K562 (cell line): ENCODE measurements at regions not wholly inside any gene's neighbourhood (a gene's known extent, or its start where the extent isn't known, plus 50 kb on each side); places are given as distances from the start of the nearest gene placed in this dataset.
A peak's percentile ranks its signal among the peaks of the same experiment; 100 is the strongest.

Experiments used
- BRD4 ChIP-seq: fragments of 200-600 bp; sonication (generic); IDR thresholded peaks from 2 replicates; pipeline ENCODE4 v1.6.1; 2017; ENCODE audit warnings: inconsistent platforms
- GATAD2A ChIP-seq: fragments of 450-650 bp; IDR thresholded peaks from 2 replicates; pipeline ENCODE4 v1.6.1; 2017
- HDGF ChIP-seq: fragments of 450-650 bp; IDR thresholded peaks from 2 replicates; pipeline ENCODE4 v1.6.1; 2016
- JUND ChIP-seq, 2 experiments: IDR thresholded peaks; 2 replicates in 1 of 2; 3 replicates in 1 of 2; pipeline ENCODE4 v1.6.1; 2011; ENCODE audit warnings: borderline replicate concordance in 2 of 2, low read depth in 2 of 2, low read length in 2 of 2, improper control_type of control experiment in 1 of 2, missing biosample characterization in 1 of 2, missing genetic modification characterization in 1 of 2, missing genetic modification reagents in 1 of 2
- MCM5 ChIP-seq: fragments of 450-650 bp; IDR thresholded peaks from 2 replicates; pipeline ENCODE4 v1.6.1; 2016; ENCODE audit warnings: low read depth
- MTA2 ChIP-seq: fragments of 450-650 bp; IDR thresholded peaks from 2 replicates; pipeline ENCODE4 v1.6.1; 2016; ENCODE audit warnings: low read depth
- MYBL2 ChIP-seq, 2 experiments: fragments of 450-650 bp in 1 of 2; sonication (generic) in 1 of 2; formaldehyde crosslinking in 1 of 2; IDR thresholded peaks; 2 replicates each; pipeline versions ENCODE4 v1.6.1 to v1.8.1; 2017 to 2022; ENCODE audit warnings: borderline replicate concordance in 1 of 2, inconsistent platforms in 1 of 2, low read depth in 1 of 2, mild to moderate bottlenecking in 1 of 2, missing genetic modification reagents in 1 of 2, moderate library complexity in 1 of 2
- POLR2A ChIP-seq: fragments of 450-650 bp; conservative IDR thresholded peaks from 2 replicates; pipeline ENCODE4 v1.6.1; 2016
- SREBF2 ChIP-seq: sonication (generic); formaldehyde crosslinking; IDR thresholded peaks from 2 replicates; pipeline ENCODE4 v1.4.0; 2020; ENCODE audit warnings: mild to moderate bottlenecking, missing genetic modification reagents
- ZC3H8 ChIP-seq: fragments of 450-650 bp; IDR thresholded peaks from 2 replicates; pipeline ENCODE4 v1.6.1; 2017
- TF ChIP-seq, protein P1 (sequence below): sonication (generic); formaldehyde crosslinking; IDR thresholded peaks from 2 replicates; pipeline ENCODE4 v1.4.0; 2020; ENCODE audit warnings: mild to moderate bottlenecking, missing genetic modification reagents
- TF ChIP-seq, protein P2 (sequence below): fragments of 450-650 bp; IDR thresholded peaks from 2 replicates; pipeline ENCODE4 v1.6.1; 2016; ENCODE audit warnings: antibody characterized with exemption
- TF ChIP-seq, protein P3 (sequence below): fragments of 200-800 bp; sonication (Bioruptor generic); IDR thresholded peaks from 2 replicates; pipeline ENCODE4 v1.6.1; 2017; ENCODE audit warnings: missing genetic modification characterization, missing compliant biosample characterization
- TF ChIP-seq, protein P4 (sequence below), 2 experiments: IDR thresholded peaks; 2 replicates each; pipeline ENCODE4 v1.6.1; 2012; ENCODE audit warnings: improper control_type of control experiment in 2 of 2, low read depth in 2 of 2, low read length in 2 of 2, borderline replicate concordance in 1 of 2
- TF ChIP-seq, protein P5 (sequence below): sonication (generic); formaldehyde crosslinking; IDR thresholded peaks from 2 replicates; pipeline ENCODE4 v1.8.0; 2023; ENCODE audit warnings: mild to moderate bottlenecking, missing genetic modification reagents

DNA sequence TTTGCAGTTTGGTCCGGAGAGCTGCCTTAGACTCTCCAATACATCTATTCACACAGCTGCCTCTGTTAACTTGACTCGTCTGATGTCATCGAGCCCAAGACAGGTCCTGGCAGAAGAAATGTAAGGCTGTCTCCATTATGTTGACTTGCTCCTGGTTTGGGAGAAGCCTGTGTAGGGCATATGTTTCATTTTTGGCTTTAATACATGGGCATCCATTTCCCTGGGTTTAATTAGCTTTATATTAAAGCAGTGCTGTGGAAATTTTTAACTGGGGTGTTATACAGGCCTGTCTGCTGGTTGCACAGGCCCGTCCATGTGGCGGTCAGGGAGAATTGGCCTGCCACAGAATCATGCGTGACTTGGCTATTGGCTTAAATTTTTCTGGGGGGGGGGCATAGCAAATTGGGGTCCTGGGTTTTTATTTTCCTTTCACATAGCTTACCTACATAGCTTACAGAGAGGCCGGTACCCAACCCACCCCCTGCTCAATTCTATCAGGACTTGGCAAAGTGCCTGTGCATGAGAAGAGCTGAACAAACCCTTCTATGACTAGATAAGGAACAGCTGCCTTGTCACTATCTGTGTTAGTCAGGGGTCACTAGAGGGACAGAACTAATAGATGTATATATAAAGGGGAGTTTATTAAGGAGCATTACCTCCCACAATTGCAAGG, 123.5 kb upstream of the WDR1 start (continued):
- TF ChIP-seq MCM5 (no peak), MYBL2 (IDR thresholded peaks at IDR 0.05; ENCODE audit: low read depth) (no peak), MYBL2 (CRISPR knock-in tag; IDR thresholded peaks at IDR 0.05; ENCODE audit: borderline replicate concordance) (no peak), HDGF (no peak), POLR2A (no peak), BRD4 (no peak), MTA2 (0 out of 2 replicates have a peak, but pooled peaks have one; percentile 13), JUND (IDR thresholded peaks at IDR 0.05; ENCODE audit: borderline replicate concordance, low read depth, low read length) (peak; percentile 82), JUND (tag; IDR thresholded peaks at IDR 0.05; ENCODE audit: borderline replicate concordance, low read depth, low read length) (peak; percentile 38; the same call in 2 of the 3 replicates), SREBF2 (CRISPR knock-in tag) (no peak), GATAD2A (no peak), ZC3H8 (no peak)
- TF ChIP-seq, protein P1, sequence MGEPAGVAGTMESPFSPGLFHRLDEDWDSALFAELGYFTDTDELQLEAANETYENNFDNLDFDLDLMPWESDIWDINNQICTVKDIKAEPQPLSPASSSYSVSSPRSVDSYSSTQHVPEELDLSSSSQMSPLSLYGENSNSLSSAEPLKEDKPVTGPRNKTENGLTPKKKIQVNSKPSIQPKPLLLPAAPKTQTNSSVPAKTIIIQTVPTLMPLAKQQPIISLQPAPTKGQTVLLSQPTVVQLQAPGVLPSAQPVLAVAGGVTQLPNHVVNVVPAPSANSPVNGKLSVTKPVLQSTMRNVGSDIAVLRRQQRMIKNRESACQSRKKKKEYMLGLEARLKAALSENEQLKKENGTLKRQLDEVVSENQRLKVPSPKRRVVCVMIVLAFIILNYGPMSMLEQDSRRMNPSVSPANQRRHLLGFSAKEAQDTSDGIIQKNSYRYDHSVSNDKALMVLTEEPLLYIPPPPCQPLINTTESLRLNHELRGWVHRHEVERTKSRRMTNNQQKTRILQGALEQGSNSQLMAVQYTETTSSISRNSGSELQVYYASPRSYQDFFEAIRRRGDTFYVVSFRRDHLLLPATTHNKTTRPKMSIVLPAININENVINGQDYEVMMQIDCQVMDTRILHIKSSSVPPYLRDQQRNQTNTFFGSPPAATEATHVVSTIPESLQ, result no peak
- TF ChIP-seq, protein P2, sequence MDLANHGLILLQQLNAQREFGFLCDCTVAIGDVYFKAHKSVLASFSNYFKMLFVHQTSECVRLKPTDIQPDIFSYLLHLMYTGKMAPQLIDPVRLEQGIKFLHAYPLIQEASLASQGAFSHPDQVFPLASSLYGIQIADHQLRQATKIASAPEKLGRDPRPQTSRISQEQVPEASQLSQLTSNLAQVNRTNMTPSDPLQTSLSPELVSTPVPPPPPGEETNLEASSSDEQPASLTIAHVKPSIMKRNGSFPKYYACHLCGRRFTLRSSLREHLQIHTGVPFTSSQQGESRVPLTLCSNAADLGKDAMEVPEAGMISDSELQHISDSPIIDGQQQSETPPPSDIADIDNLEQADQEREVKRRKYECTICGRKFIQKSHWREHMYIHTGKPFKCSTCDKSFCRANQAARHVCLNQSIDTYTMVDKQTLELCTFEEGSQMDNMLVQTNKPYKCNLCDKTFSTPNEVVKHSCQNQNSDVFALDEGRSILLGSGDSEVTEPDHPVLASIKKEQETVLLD, result no peak
- TF ChIP-seq, protein P3, sequence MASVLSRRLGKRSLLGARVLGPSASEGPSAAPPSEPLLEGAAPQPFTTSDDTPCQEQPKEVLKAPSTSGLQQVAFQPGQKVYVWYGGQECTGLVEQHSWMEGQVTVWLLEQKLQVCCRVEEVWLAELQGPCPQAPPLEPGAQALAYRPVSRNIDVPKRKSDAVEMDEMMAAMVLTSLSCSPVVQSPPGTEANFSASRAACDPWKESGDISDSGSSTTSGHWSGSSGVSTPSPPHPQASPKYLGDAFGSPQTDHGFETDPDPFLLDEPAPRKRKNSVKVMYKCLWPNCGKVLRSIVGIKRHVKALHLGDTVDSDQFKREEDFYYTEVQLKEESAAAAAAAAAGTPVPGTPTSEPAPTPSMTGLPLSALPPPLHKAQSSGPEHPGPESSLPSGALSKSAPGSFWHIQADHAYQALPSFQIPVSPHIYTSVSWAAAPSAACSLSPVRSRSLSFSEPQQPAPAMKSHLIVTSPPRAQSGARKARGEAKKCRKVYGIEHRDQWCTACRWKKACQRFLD, result peak; percentile 51; the same call in 1 of the 2 replicates
- TF ChIP-seq, protein P4, sequence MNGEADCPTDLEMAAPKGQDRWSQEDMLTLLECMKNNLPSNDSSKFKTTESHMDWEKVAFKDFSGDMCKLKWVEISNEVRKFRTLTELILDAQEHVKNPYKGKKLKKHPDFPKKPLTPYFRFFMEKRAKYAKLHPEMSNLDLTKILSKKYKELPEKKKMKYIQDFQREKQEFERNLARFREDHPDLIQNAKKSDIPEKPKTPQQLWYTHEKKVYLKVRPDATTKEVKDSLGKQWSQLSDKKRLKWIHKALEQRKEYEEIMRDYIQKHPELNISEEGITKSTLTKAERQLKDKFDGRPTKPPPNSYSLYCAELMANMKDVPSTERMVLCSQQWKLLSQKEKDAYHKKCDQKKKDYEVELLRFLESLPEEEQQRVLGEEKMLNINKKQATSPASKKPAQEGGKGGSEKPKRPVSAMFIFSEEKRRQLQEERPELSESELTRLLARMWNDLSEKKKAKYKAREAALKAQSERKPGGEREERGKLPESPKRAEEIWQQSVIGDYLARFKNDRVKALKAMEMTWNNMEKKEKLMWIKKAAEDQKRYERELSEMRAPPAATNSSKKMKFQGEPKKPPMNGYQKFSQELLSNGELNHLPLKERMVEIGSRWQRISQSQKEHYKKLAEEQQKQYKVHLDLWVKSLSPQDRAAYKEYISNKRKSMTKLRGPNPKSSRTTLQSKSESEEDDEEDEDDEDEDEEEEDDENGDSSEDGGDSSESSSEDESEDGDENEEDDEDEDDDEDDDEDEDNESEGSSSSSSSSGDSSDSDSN (IDR thresholded peaks at IDR 0.05; ENCODE audit: borderline replicate concordance in 1 of 2, low read depth in 2 of 2, low read length in 2 of 2), result no peak
- TF ChIP-seq, protein P5, sequence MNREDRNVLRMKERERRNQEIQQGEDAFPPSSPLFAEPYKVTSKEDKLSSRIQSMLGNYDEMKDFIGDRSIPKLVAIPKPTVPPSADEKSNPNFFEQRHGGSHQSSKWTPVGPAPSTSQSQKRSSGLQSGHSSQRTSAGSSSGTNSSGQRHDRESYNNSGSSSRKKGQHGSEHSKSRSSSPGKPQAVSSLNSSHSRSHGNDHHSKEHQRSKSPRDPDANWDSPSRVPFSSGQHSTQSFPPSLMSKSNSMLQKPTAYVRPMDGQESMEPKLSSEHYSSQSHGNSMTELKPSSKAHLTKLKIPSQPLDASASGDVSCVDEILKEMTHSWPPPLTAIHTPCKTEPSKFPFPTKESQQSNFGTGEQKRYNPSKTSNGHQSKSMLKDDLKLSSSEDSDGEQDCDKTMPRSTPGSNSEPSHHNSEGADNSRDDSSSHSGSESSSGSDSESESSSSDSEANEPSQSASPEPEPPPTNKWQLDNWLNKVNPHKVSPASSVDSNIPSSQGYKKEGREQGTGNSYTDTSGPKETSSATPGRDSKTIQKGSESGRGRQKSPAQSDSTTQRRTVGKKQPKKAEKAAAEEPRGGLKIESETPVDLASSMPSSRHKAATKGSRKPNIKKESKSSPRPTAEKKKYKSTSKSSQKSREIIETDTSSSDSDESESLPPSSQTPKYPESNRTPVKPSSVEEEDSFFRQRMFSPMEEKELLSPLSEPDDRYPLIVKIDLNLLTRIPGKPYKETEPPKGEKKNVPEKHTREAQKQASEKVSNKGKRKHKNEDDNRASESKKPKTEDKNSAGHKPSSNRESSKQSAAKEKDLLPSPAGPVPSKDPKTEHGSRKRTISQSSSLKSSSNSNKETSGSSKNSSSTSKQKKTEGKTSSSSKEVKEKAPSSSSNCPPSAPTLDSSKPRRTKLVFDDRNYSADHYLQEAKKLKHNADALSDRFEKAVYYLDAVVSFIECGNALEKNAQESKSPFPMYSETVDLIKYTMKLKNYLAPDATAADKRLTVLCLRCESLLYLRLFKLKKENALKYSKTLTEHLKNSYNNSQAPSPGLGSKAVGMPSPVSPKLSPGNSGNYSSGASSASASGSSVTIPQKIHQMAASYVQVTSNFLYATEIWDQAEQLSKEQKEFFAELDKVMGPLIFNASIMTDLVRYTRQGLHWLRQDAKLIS (CRISPR knock-in tag), result no peak
